ENCODE measurements at regions not wholly inside any gene's neighbourhood (a gene's known extent, or its start where the extent isn't known, plus 50 kb on each side); places are given as distances from the start of the nearest gene placed in this dataset.
"Not testable (repeated sequence)": the region's sequence is repeated elsewhere in the genome, so short reads cannot be mapped to it uniquely, and the experiment has no call there.

DNA sequence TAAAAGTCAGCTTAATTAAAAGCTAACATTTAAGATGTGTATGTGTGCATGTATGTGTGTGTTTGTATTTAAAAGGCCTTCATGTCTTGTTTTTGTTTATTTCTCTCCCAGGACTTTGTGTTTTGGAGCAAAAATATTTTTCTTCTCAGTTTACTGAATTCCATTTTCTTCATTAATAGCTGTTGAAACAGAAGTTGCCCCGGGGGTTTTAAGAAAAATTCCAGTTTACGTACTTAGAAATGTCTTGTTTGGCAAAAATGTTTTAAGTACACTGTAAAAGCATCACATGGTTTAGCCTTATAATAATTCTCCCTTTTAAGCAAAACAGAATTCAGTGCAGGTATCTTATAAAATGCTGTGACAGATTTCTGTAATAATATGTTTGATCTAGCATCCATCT lies 1233.0 kb upstream of the NRXN1 start:
- no peak overlapping the region for H3K4me3 ChIP-seq (ENCODE audit: low read depth, poor library complexity, severe bottlenecking)
- intact Hi-C loops (cut with DNase I; ENCODE audit: low total_unique reads), result no loop called here
- no peak for DNase-seq (ENCODE audit: low spot score in 2 of 2)
- TF ChIP-seq, protein P1, sequence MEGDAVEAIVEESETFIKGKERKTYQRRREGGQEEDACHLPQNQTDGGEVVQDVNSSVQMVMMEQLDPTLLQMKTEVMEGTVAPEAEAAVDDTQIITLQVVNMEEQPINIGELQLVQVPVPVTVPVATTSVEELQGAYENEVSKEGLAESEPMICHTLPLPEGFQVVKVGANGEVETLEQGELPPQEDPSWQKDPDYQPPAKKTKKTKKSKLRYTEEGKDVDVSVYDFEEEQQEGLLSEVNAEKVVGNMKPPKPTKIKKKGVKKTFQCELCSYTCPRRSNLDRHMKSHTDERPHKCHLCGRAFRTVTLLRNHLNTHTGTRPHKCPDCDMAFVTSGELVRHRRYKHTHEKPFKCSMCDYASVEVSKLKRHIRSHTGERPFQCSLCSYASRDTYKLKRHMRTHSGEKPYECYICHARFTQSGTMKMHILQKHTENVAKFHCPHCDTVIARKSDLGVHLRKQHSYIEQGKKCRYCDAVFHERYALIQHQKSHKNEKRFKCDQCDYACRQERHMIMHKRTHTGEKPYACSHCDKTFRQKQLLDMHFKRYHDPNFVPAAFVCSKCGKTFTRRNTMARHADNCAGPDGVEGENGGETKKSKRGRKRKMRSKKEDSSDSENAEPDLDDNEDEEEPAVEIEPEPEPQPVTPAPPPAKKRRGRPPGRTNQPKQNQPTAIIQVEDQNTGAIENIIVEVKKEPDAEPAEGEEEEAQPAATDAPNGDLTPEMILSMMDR (IDR thresholded peaks at IDR 0.05), result no peak
- TF ChIP-seq POLR2A (IDR thresholded peaks at IDR 0.05), result no peak
- WGBS, 2 donors, result 39 to 53% methylated on average over 2 of the region's 2 CpGs

DNA sequence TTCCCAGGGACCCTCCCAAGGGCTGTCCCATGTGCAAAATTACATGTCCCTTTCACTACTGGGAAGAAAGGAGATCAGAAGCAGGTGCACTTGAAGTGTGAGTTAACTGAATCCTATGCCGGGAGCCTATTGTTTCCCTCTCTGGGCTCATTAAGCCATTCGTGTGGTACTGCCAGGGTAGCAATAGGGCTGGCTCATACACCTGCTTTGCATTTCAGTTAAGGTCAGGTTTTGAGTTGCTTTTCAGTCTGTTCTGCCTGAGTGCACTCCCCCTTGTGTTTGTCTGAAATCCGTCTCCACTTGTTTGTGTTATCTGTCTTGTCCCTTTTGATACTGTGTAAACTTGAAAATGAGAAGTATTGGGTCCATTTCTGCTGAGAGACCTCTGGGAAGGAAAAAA lies 1232.6 kb upstream of the NRXN1 start:
- TF ChIP-seq, protein P1 (IDR thresholded peaks at IDR 0.05), result no peak
- TF ChIP-seq POLR2A (IDR thresholded peaks at IDR 0.05), result no peak
- H3K4me3 ChIP-seq (ENCODE audit: low read depth, poor library complexity, severe bottlenecking), result no peak overlapping the region
- no peak for DNase-seq (ENCODE audit: low spot score in 2 of 2)
- intact Hi-C loops (cut with DNase I; ENCODE audit: low total_unique reads), result no loop called here
- WGBS, 2 donors, result 74 to 82% methylated on average over 3 of the region's 3 CpGs

DNA sequence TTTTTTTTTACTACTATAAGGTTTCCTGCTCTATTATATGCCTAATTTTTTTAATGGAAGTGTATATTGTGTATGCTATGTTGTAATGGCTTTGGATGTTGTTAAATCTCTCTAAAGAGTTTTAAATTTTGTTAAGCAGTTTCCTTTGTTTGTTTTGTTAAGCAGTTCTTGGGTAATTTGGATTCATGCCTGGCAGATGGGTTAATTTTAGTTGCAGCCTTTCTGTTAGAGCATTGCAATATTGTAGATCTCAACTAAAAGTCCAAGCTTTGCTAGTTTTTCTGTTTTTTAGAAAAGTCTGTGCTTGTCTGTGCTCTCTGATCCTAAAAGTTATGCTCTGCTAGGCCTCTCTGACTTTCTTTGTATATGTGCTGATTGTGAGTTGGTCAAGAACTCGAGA lies 1229.0 kb upstream of the NRXN1 start:
- H3K4me3 ChIP-seq (ENCODE audit: low read depth, poor library complexity, severe bottlenecking), result no peak overlapping the region
- intact Hi-C loops (cut with DNase I; ENCODE audit: low total_unique reads), result no loop called here
- TF ChIP-seq POLR2A (IDR thresholded peaks at IDR 0.05), result no peak
- TF ChIP-seq, protein P1 (IDR thresholded peaks at IDR 0.05), result no peak
- WGBS, 2 donors, result 71 to 84% methylated on average over 1 of the region's 1 CpG
- DNase-seq (ENCODE audit: low spot score in 2 of 2), result no peak

DNA sequence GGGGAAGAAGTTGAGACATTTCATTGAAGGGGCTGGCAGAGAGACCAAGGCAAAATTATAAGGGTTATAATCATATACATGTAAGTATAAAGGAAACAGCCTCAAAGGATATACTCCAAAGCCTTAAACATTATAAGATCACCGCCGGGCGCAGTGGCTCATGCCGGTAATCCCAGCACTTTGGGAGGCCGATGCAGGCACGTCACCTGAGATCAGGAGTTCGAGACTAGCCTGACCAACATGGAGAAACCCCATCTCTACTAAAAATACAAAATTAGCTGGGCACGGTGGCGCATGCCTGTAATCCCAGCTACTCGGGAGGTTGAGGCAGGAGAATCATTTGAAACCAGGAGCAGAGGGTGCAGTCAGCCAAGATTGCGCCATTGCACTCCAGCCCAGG lies 1227.0 kb upstream of the NRXN1 start:
- H3K4me3 ChIP-seq (ENCODE audit: low read depth, poor library complexity, severe bottlenecking); intact Hi-C loops (cut with DNase I; ENCODE audit: low total_unique reads); DNase-seq (ENCODE audit: low spot score in 2 of 2): not testable (repeated sequence)
- 90 to 97% methylated on average over 11 of the region's 11 CpGs for WGBS, 2 donors

DNA sequence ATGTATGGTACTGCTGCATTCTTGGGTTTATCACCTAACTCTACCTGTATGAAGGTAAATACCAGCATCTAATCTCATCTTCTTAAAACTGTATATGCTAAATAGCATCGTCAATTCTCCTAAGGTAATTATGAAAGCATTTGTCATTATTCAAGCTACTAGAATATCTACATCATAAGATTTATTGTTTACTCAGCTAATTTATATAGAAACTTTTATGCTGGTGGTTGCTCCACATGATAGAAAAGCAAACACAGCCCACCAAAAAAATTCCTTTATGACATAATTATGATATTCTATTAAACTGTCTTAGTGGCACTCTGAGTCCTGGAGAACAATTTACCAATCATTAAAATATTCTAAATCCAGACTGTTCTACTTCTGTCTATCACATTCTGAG lies 1226.1 kb upstream of the NRXN1 start:
- intact Hi-C loops (cut with DNase I; ENCODE audit: low total_unique reads), result no loop called here
- TF ChIP-seq, protein P1 (IDR thresholded peaks at IDR 0.05), result no peak
- no peak for TF ChIP-seq POLR2A (IDR thresholded peaks at IDR 0.05)
- no peak overlapping the region for H3K4me3 ChIP-seq (ENCODE audit: low read depth, poor library complexity, severe bottlenecking)
- WGBS, 2 donors, result 76 to 84% methylated on average over 1 of the region's 1 CpG
- no peak for DNase-seq (ENCODE audit: low spot score in 2 of 2)

DNA sequence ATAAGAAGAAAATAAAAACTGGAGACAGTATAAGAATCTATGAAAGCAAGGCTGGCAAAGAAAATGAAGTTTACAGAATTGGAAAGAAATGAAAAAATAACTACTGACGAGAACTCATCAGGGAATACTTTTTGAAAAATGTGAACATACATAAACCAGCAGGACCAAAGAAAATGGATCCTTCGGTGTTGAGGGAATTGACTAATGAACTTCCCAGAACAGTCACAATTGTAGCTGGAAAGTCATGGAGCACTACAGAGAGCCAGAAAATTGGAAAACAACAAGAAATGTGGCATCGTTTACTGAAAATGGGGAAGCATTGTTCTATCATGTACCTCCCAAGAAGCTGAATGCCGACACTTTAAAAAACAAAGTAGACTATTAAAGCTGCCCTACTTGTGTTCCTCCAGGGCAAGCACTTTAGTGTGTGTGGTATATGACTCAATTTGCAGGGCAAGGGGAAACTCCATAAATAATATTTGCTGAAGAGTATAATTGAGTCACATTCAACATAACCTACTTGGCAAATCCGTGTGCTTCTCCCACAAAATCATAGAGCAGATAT lies 1221.6 kb upstream of the NRXN1 start:
- no peak overlapping the region for H3K4me3 ChIP-seq (ENCODE audit: low read depth, poor library complexity, severe bottlenecking)
- 56 to 66% methylated on average over 5 of the region's 5 CpGs for WGBS, 2 donors
- DNase-seq (ENCODE audit: low spot score in 2 of 2), result no peak
- intact Hi-C loops (cut with DNase I; ENCODE audit: low total_unique reads), result no loop called here
- TF ChIP-seq, protein P1 (IDR thresholded peaks at IDR 0.05), result no peak
- no peak for TF ChIP-seq POLR2A (IDR thresholded peaks at IDR 0.05)

Data from lower leg skin (tissue), 4 donors.